RWPE2 (cell line): ENCODE measurements at regions not wholly inside any gene's neighbourhood (a gene's known extent, or its start where the extent isn't known, plus 50 kb on each side); places are given as distances from the start of the nearest gene placed in this dataset.

Experiments
- ATAC-seq: fragments of 200-7000 bp; cut with Tn5 transposase; 3 replicates; pipeline ENCODE4 v1.9.1; 2021; ENCODE audit warnings: low read depth
- DNase-seq: peaks from one replicate; pipeline ENCODE4 v3.0.0-alpha.2; 2020; ENCODE audit warnings: low spot score
- H3K27ac ChIP-seq: fragments of 450-650 bp; 2 replicates; pipeline ENCODE4 v1.5.1; 2017; ENCODE audit warnings: mild to moderate bottlenecking; ENCODE audit not compliant: poor library complexity, severe bottlenecking
- H3K27me3 ChIP-seq: fragments of 250-450 bp; sonication (Bioruptor Pico); 2 replicates; pipeline ENCODE4 v1.5.1; 2021; ENCODE audit warnings: mild to moderate bottlenecking, moderate library complexity; ENCODE audit not compliant: insufficient read depth, poor library complexity, severe bottlenecking
- H3K36me3 ChIP-seq: fragments of 250-450 bp; sonication (Bioruptor Pico); 2 replicates; pipeline ENCODE4 v1.5.1; 2020; ENCODE audit warnings: low read depth, mild to moderate bottlenecking, moderate library complexity
- H3K4me1 ChIP-seq: fragments of 250-450 bp; sonication (Bioruptor Pico); 2 replicates; pipeline ENCODE4 v1.5.1; 2021; ENCODE audit warnings: mild to moderate bottlenecking, moderate library complexity; ENCODE audit not compliant: insufficient read depth, poor library complexity, severe bottlenecking
- H3K4me3 ChIP-seq: fragments of 250-450 bp; sonication (Bioruptor Pico); 2 replicates; pipeline ENCODE4 v1.5.1; 2021; ENCODE audit warnings: mild to moderate bottlenecking, moderate library complexity; ENCODE audit not compliant: severe bottlenecking
- H3K9me3 ChIP-seq: fragments of 250-450 bp; sonication (Bioruptor Pico); 2 replicates; pipeline ENCODE4 v1.5.1; 2021; ENCODE audit warnings: mild to moderate bottlenecking, moderate library complexity; ENCODE audit not compliant: severe bottlenecking
- TF ChIP-seq, protein P1 (sequence below): fragments of 450-650 bp; IDR thresholded peaks from one replicate; pipeline ENCODE4 v1.5.1; 2017; ENCODE audit warnings: mild to moderate bottlenecking, moderate library complexity; ENCODE audit not compliant: poor library complexity, severe bottlenecking

GRCh38 chr2:18833941-18834340 lies 244.6 kb upstream of the NT5C1B start:
- H3K4me1 ChIP-seq: peaks cover 18% of the 10 kb centered on the region
- ATAC-seq (no peak), DNase-seq (no peak)
- peak overlapping the region; percentile 12 for H3K27ac ChIP-seq
- H3K36me3 ChIP-seq: no peaks in the 10 kb centered on the region
- H3K9me3 ChIP-seq: no peaks in the 10 kb centered on the region
- H3K4me3 ChIP-seq: no peak overlapping the region
- TF ChIP-seq, protein P1, sequence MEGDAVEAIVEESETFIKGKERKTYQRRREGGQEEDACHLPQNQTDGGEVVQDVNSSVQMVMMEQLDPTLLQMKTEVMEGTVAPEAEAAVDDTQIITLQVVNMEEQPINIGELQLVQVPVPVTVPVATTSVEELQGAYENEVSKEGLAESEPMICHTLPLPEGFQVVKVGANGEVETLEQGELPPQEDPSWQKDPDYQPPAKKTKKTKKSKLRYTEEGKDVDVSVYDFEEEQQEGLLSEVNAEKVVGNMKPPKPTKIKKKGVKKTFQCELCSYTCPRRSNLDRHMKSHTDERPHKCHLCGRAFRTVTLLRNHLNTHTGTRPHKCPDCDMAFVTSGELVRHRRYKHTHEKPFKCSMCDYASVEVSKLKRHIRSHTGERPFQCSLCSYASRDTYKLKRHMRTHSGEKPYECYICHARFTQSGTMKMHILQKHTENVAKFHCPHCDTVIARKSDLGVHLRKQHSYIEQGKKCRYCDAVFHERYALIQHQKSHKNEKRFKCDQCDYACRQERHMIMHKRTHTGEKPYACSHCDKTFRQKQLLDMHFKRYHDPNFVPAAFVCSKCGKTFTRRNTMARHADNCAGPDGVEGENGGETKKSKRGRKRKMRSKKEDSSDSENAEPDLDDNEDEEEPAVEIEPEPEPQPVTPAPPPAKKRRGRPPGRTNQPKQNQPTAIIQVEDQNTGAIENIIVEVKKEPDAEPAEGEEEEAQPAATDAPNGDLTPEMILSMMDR: no peak
- H3K27me3 ChIP-seq: no peaks in the 10 kb centered on the region

- DNase-seq (no peak), ATAC-seq (no peak)
- no peaks in the 10 kb centered on the region for H3K9me3 ChIP-seq
- H3K27me3 ChIP-seq: no peaks in the 10 kb centered on the region
- H3K4me3 ChIP-seq: no peak overlapping the region
- peaks cover 18% of the 10 kb centered on the region for H3K4me1 ChIP-seq
- no peaks in the 10 kb centered on the region for H3K36me3 ChIP-seq
- TF ChIP-seq, protein P1: no peak
- H3K27ac ChIP-seq: no peak overlapping the region
These were observed 242.6 kb upstream of the NT5C1B start for GRCh38 chr2:18831916-18832510.

DNA sequence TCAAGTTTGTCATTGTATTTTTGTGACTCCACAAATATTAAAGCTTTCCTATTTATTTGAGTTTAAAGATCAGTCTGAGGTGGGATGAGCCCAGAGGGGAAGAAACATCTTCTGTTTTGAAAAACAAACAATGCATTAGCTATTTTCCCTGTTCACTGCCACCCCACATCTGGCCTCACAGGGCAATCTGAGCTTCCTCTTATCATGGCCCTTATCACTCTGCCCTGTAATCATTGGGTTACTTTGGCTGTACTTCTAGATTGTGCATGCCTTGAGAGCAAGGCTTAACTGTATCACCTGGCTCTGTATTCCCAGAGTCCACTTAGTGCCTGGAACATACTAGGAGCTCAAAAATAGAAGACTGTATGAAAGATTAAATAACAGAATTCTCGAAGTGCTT lies 241.6 kb upstream of the NT5C1B start:
- DNase-seq (no peak), ATAC-seq (no peak)
- Histone ChIP-seq H3K4me1 (peaks cover 18% of the 10 kb centered on the region), H3K9me3 (no peaks in the 10 kb centered on the region), H3K4me3 (no peak overlapping the region), H3K27me3 (no peaks in the 10 kb centered on the region), H3K36me3 (no peaks in the 10 kb centered on the region), H3K27ac (no peak overlapping the region)
- TF ChIP-seq, protein P1: no peak

- TF ChIP-seq, protein P1: no peak
- Histone ChIP-seq H3K4me1 (peaks cover 18% of the 10 kb centered on the region), H3K9me3 (no peaks in the 10 kb centered on the region), H3K4me3 (no peak overlapping the region), H3K36me3 (no peaks in the 10 kb centered on the region), H3K27me3 (no peaks in the 10 kb centered on the region), H3K27ac (peak overlapping the region; percentile 19)
- ATAC-seq (no peak), DNase-seq (no peak)
These were observed 240.6 kb upstream of the NT5C1B start for GRCh38 chr2:18829976-18830375.

GRCh38 chr2:18829251-18829902 lies 240.0 kb upstream of the NT5C1B start:
- DNase-seq (no peak), ATAC-seq (peak; percentile 71)
- peak overlapping the region; percentile 19 for H3K27ac ChIP-seq
- H3K4me3 ChIP-seq: no peak overlapping the region
- no peaks in the 10 kb centered on the region for H3K36me3 ChIP-seq
- H3K27me3 ChIP-seq: no peaks in the 10 kb centered on the region
- TF ChIP-seq, protein P1: no peak
- peaks cover 13% of the 10 kb centered on the region for H3K4me1 ChIP-seq
- H3K9me3 ChIP-seq: no peaks in the 10 kb centered on the region
